HG03196 (cell line): ENCODE measurements at regions not wholly inside any gene's neighbourhood (a gene's known extent, or its start where the extent isn't known, plus 50 kb on each side); places are given as distances from the start of the nearest gene placed in this dataset.
"Not testable (repeated sequence)": the region's sequence is repeated elsewhere in the genome, so short reads cannot be mapped to it uniquely, and the experiment has no call there.

Experiments used
- ATAC-seq: cut with Tn5 transposase; IDR thresholded peaks from one replicate; pipeline ENCODE4 v1.9.1; 2021; ENCODE audit not compliant: unreplicated experiment

GRCh38 chr5:8693341-8693844, 824.4 kb downstream of the MTRR start:
- ATAC-seq, result no peak

GRCh38 chr5:8694545-8694944, 825.6 kb downstream of the MTRR start:
- no peak for ATAC-seq

- ATAC-seq, result no peak
Measured at GRCh38 chr5:8695902-8696845, 827.2 kb downstream of the MTRR start.

- ATAC-seq, result no peak
Measured at GRCh38 chr5:8700222-8700621, 831.3 kb downstream of the MTRR start.

GRCh38 chr5:8700671-8701070, 831.7 kb downstream of the MTRR start:
- no peak for ATAC-seq

GRCh38 chr5:8701251-8701650, 832.3 kb downstream of the MTRR start:
- ATAC-seq, result no peak

GRCh38 chr5:8710426-8710930, 835.4 kb downstream of the SEMA5A start:
- no peak for ATAC-seq

DNA sequence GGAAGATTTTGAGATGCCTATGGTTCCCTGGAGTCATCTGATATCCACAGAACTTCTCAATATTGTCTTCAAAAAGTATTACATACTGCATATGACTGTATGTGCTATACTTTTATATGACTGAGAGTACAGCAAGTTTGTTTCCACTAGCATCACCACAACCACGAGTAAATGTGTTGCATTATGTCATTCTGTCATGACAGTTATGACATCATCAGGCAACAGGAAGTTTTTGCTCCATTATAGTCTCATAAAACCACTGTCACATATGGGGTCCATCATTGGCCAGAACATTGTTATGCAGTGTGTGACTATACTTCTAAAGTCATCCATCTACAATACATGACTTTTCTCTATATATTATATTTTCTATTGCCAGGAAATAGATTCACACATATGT, 831.7 kb downstream of the SEMA5A start:
- no peak for ATAC-seq

- ATAC-seq, result no peak
Measured at GRCh38 chr5:8714861-8715260, 831.0 kb downstream of the SEMA5A start.

DNA sequence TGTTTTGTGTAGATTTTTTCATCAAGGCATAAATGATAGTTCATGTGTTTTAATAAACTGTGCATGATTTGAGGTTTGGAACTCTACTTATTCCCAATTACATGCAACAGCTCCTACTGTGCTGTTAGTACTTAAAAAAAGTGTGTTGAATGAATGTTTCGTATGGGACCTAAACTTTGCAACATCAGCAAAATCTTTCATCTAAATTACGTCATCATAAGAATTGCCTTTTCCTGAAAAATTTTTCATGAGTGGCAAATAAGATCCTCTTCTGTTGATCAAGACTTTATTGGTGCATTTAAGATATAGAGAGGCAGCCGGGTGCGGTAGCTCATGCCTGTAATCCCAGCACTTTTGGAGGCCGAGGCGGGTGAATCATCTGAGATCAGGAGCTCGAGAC, 826.1 kb downstream of the SEMA5A start:
- ATAC-seq, result no peak

- no peak for ATAC-seq
Measured at GRCh38 chr5:8720506-8720905, 825.4 kb downstream of the SEMA5A start.

- ATAC-seq, result no peak
Measured at GRCh38 chr5:8721536-8721935, 824.3 kb downstream of the SEMA5A start.

GRCh38 chr5:8726383-8727036, 819.4 kb downstream of the SEMA5A start:
- ATAC-seq, result no peak

- no peak for ATAC-seq
Measured at GRCh38 chr5:8727396-8727795, 818.5 kb downstream of the SEMA5A start.

- ATAC-seq, result no peak
Measured at GRCh38 chr5:8729437-8729836, 816.4 kb downstream of the SEMA5A start.

DNA sequence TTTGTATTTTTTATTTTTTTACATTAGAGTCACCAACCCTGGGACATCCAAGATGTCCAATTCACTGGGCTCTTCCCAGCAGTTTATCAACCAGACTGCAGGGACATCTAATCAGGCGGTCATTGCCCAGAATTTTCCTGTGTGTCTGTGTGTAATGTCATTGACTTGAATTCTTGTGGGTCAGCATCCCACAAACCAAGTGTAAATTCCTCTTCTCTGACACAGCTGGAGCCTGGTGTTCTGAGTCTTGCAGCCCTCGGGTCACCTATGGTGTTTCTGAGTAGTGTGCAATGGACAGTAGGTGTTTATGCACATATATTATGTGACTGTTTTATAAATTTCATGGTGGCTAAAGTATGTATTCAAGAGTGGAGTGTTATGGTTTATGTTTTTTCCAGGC, 815.7 kb downstream of the SEMA5A start:
- ATAC-seq, result no peak

DNA sequence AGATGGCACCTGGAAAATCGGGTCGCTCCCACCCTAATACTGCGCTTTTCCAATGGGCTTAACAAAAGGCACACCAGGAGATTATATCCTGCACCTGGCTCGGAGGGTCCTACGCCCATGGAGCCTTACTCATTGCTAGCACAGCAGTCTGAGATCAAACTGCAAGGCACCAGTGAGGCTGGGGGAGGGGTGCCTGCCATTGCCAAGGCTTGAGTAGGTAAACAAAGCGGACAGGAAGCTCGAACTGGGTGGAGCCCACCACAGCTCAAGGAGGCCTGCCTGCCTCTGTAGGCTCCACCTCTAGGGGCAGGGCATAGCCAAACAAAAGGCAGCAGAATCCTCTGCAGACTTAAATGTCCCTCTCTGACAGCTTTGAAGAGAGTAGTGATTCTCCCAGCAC, 814.8 kb downstream of the SEMA5A start:
- ATAC-seq, result not testable (repeated sequence)

- no peak for ATAC-seq
Measured at GRCh38 chr5:8740595-8740994, 805.3 kb downstream of the SEMA5A start.

GRCh38 chr5:8749556-8749955, 796.3 kb downstream of the SEMA5A start:
- no peak for ATAC-seq

GRCh38 chr5:8750100-8750499, 795.8 kb downstream of the SEMA5A start:
- ATAC-seq, result no peak

GRCh38 chr5:8751971-8752370, 793.9 kb downstream of the SEMA5A start:
- ATAC-seq, result no peak

- ATAC-seq, result no peak
Measured at GRCh38 chr5:8752595-8752994, 793.3 kb downstream of the SEMA5A start.
